DND-41 (cell line): ENCODE measurements at regions not wholly inside any gene's neighbourhood (a gene's known extent, or its start where the extent isn't known, plus 50 kb on each side); places are given as distances from the start of the nearest gene placed in this dataset.

Experiments used
- ATAC-seq: fragments of 200-7000 bp; cut with Tn5 transposase; 3 replicates; pipeline ENCODE4 v1.9.1; 2021; ENCODE audit warnings: low read depth; ENCODE audit not compliant: insufficient read depth
- DNase-seq: peaks from one replicate; pipeline ENCODE4 v3.0.0-alpha.2; 2020
- H2AFZ ChIP-seq: 2 replicates; pipeline ENCODE4 v1.6.0; 2012; ENCODE audit warnings: low read depth, low read length
- H3K27ac ChIP-seq: 2 replicates; pipeline ENCODE4 v1.5.1; 2012; ENCODE audit warnings: low read length, inconsistent platforms
- H3K27me3 ChIP-seq: fragments of 200-600 bp; sonication (generic); 2 replicates; pipeline ENCODE4 v1.6.0; 2012; ENCODE audit warnings: low read length, mild to moderate bottlenecking, inconsistent platforms; ENCODE audit not compliant: insufficient read depth, poor library complexity
- H3K36me3 ChIP-seq: 2 replicates; pipeline ENCODE4 v1.5.1; 2012; ENCODE audit warnings: low read length, inconsistent platforms; ENCODE audit not compliant: insufficient read depth
- H3K4me1 ChIP-seq: 2 replicates; pipeline ENCODE4 v1.5.1; 2012; ENCODE audit warnings: mild to moderate bottlenecking, low read length; ENCODE audit not compliant: insufficient read depth
- H3K4me2 ChIP-seq: 2 replicates; pipeline ENCODE4 v1.6.0; 2012; ENCODE audit warnings: mild to moderate bottlenecking, moderate library complexity, low read length, inconsistent platforms; ENCODE audit not compliant: insufficient read depth
- H3K4me3 ChIP-seq, 2 experiments: fragments of 200-600 bp in 1 of 2; shearing (Covaris generic) in 1 of 2; 2 replicates each; pipeline ENCODE4 v1.5.1; 2012 to 2016; ENCODE audit warnings: inconsistent platforms in 2 of 2, low read length in 2 of 2, mild to moderate bottlenecking in 2 of 2, low read depth in 1 of 2, moderate library complexity in 1 of 2
- H3K79me2 ChIP-seq: 2 replicates; pipeline ENCODE4 v1.6.0; 2012; ENCODE audit warnings: low read length, inconsistent platforms; ENCODE audit not compliant: insufficient read depth
- H3K9ac ChIP-seq: 2 replicates; pipeline ENCODE4 v1.6.0; 2012; ENCODE audit warnings: low read depth, mild to moderate bottlenecking, inconsistent platforms, low read length, moderate library complexity
- H3K9me3 ChIP-seq: 2 replicates; pipeline ENCODE4 v1.5.1; 2012; ENCODE audit warnings: low read length, moderate library complexity, mild to moderate bottlenecking, inconsistent platforms; ENCODE audit not compliant: insufficient read depth, severe bottlenecking
- H4K20me1 ChIP-seq: 2 replicates; pipeline ENCODE4 v1.6.0; 2012; ENCODE audit warnings: low read length; ENCODE audit not compliant: insufficient read depth
- CTCF ChIP-seq: IDR thresholded peaks from 2 replicates; pipeline ENCODE4 v1.5.1; 2012; ENCODE audit warnings: borderline replicate concordance, low read length, moderate library complexity, mild to moderate bottlenecking; ENCODE audit not compliant: poor library complexity, severe bottlenecking; ENCODE audit errors: extremely low read depth
- EZH2 ChIP-seq: IDR thresholded peaks from 3 replicates; pipeline ENCODE4 v1.6.1; 2012; ENCODE audit warnings: borderline replicate concordance, low read depth, mild to moderate bottlenecking, moderate library complexity, low read length, inconsistent platforms; ENCODE audit not compliant: severe bottlenecking

- TF ChIP-seq EZH2: no peak
- no peak for TF ChIP-seq CTCF
- no peaks in the 10 kb centered on the region for H3K27me3 ChIP-seq
- H3K36me3 ChIP-seq: no peaks in the 10 kb centered on the region
- H3K27ac ChIP-seq: no peak overlapping the region
- ATAC-seq (no peak), DNase-seq (no peak)
- no peak overlapping the region for H3K4me2 ChIP-seq
- H3K9ac ChIP-seq: no peak overlapping the region
- H3K9me3 ChIP-seq: no peaks in the 10 kb centered on the region
- H3K79me2 ChIP-seq: no peaks in the 10 kb centered on the region
- H3K4me3 ChIP-seq: no peak overlapping the region
- H2AFZ ChIP-seq: no peak overlapping the region
- H4K20me1 ChIP-seq: no peaks in the 10 kb centered on the region
- no peaks in the 10 kb centered on the region for H3K4me1 ChIP-seq
Measured at GRCh38 chrX:131778269-131779218, 234.7 kb downstream of the OR13H1 start.

- ATAC-seq (no peak), DNase-seq (no peak)
- Histone ChIP-seq H3K4me1 (no peaks in the 10 kb centered on the region), H3K36me3 (no peaks in the 10 kb centered on the region), H3K79me2 (no peaks in the 10 kb centered on the region), H3K27ac (no peak overlapping the region), H3K4me3 (no peak overlapping the region), H3K27me3 (no peaks in the 10 kb centered on the region), H2AFZ (no peak overlapping the region), H3K9me3 (no peaks in the 10 kb centered on the region), H3K9ac (no peak overlapping the region), H4K20me1 (no peaks in the 10 kb centered on the region), H3K4me2 (no peak overlapping the region)
- TF ChIP-seq CTCF (no peak), EZH2 (no peak)
Measured at GRCh38 chrX:131779306-131779705, 235.4 kb downstream of the OR13H1 start.

GRCh38 chrX:131779741-131780140 is 235.9 kb downstream of the OR13H1 start:
- Histone ChIP-seq H3K4me1 (no peaks in the 10 kb centered on the region), H3K36me3 (no peaks in the 10 kb centered on the region), H4K20me1 (no peaks in the 10 kb centered on the region), H3K9me3 (no peaks in the 10 kb centered on the region), H3K9ac (no peak overlapping the region), H3K4me3 (no peak overlapping the region), H2AFZ (no peak overlapping the region), H3K4me2 (no peak overlapping the region), H3K27ac (no peak overlapping the region), H3K79me2 (no peaks in the 10 kb centered on the region), H3K27me3 (no peaks in the 10 kb centered on the region)
- TF ChIP-seq CTCF (no peak), EZH2 (no peak)
- ATAC-seq: no peak
- no peak for DNase-seq
